GM12892 (cell line): ENCODE measurements at regions not wholly inside any gene's neighbourhood (a gene's known extent, or its start where the extent isn't known, plus 50 kb on each side); places are given as distances from the start of the nearest gene placed in this dataset.

Experiments used
- POLR2A ChIP-seq: IDR thresholded peaks from 2 replicates; pipeline ENCODE4 v1.6.1; 2011; ENCODE audit warnings: low read depth, low read length, control low read depth
- POLR2AphosphoS5 ChIP-seq: IDR thresholded peaks from 2 replicates; pipeline ENCODE4 v1.6.1; 2011; ENCODE audit warnings: low read depth, low read length, control low read depth
- TAF1 ChIP-seq: IDR thresholded peaks from 2 replicates; pipeline ENCODE4 v1.6.1; 2011; ENCODE audit warnings: low read depth, mild to moderate bottlenecking, control low read depth, low read length, borderline replicate concordance

DNA sequence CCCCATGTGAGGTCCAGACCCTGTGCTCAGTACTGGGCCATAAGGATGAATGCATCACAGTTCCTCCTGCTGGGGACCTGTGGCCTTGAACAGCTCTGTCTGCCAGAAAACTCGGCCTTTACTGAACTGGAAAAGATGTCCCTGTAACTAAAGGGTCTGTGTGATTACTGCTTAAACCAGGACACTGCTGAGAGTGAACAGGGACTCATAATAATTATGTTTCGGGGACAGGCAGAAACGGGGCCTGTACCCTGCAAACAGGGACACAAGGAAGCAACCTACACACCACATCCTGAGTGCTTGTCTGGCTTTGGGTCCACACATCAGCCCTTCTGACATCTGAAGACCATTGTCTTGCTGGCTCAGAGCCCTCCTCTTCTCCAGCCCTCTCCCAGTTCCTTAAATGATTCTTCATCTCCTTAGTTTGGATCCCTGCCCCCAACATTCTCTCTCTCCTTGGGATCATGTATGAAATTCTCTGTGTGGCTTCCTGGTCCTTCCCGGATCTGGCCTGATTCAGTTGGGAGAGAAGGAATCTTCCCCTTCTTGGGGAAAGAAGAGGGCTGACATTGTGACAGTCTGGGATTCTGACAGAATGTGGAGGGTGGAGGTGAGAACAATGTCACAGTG is 248.0 kb downstream of the MYCN start:
- TF ChIP-seq TAF1 (no peak), POLR2A (no peak), POLR2AphosphoS5 (no peak)
